ENCODE measurements at regions not wholly inside any gene's neighbourhood (a gene's known extent, or its start where the extent isn't known, plus 50 kb on each side); places are given as distances from the start of the nearest gene placed in this dataset.

GRCh38 chr2:128475427-128476211, 157.0 kb upstream of the HS6ST1 start:
- DNase-seq = no peak

GRCh38 chr2:128477026-128477820, 158.6 kb upstream of the HS6ST1 start:
- no peak for DNase-seq

DNA sequence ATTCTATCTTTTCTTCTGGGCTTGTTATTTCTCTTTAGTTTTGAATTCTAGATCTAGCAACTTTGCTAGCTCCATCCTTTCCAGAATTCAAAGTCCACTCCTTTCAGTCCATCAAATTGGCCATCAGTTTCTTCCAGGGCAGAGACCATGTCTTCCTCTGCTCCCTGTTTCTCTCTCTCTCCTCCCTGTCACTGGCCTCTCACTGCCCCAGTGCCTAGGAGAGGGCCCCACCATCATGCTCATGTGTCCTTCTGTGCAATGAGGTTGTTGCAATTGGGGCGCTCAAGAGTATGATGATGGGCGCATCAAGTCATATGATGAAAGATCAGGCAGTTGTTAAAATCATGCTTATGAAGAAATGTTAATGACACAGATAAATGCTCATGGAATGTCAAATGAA, 159.2 kb upstream of the HS6ST1 start:
- no peak for DNase-seq

DNA sequence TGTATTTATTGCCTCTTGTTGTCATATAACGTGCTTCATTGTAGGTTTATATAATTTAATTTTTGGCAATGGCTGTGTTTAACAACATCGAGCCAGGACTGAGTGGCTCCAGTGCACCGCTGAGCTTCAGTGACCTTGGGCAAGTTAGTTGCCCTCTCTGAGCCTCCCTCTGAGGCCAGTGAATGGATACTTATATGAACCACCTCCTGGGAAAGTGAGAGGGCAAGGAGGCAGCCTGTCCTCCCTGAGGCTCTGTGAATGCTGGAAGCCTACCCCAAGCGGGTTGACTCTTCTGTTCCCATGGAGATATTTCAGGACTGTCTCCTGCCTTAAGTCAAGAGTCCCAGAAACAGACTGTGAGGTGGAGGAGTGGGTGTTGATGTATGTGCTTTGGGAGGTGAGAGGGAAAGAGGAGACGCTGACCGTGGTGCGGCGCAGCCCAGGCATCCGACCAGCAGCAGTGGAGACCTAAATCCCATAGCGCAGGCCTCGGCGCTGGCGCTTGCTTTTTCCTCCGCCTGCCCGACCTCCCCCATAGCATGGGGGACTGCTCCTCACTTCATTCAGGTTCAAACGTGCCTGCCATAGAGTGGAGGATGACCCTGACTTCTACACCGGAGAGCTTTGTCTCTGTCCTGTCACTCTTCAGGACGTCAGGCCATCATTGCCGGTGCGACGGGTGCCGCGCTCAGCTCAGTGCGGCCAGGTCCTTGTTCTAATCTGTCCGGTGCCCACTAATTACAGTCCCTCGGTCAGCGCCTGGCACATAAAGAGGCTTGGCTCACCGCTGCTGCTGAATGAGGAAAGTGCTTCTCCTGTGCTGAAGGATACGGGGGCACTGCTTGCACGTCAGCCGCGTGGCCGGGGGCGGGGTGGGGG, 167.3 kb upstream of the HS6ST1 start:
- DNase-seq = no peak

- DNase-seq = no peak
Observed at GRCh38 chr2:128486640-128487375, 168.1 kb upstream of the HS6ST1 start.

GRCh38 chr2:128487650-128488387, 169.2 kb upstream of the HS6ST1 start:
- no peak for DNase-seq

- DNase-seq = no peak
Observed at GRCh38 chr2:128488434-128488833, 169.8 kb upstream of the HS6ST1 start.

- DNase-seq = no peak
Observed at GRCh38 chr2:128489526-128490273, 171.0 kb upstream of the HS6ST1 start.

- DNase-seq = no peak
Observed at GRCh38 chr2:128490321-128490720, 171.7 kb upstream of the HS6ST1 start.

DNA sequence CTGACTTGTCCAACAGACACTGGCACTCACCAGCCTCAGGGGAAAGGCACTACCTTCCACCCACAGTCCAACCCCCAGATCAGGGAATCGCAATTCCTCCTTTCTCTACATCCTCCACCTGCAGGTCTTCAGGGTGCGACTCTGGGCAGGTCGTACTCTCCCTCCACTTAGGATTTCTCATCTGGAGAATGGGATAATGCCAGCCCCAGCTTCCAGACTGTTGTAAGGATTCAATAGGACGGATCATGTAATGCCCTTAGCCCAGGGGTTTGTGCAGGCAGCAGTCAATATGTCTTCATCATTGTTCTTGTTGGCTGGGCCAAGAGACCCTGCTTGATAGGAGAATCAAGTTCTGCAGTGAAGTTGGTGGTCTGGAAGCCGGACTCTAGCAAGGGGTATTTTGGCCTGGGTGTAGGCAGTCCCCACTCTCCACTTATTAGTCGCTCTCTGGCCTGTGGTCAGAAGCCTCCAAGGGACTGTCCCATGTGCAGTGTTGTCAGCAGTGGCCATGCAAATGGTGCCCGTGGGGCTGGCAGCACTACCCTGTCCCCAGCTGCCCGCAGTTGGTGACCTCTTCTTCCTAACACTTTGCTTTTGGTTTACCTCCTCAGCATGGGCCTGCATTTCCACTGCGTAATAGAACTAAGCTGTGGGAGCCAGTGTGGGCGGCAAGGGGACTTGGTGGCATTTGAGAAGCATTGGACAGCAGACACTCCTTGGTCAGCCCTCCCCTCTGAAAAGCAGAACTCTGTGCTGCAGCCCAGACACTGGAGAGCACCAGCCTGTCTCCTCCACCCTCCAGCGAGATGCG, 172.4 kb upstream of the HS6ST1 start:
- no peak for DNase-seq

GRCh38 chr2:128491692-128492244, 173.1 kb upstream of the HS6ST1 start:
- DNase-seq = no peak

DNA sequence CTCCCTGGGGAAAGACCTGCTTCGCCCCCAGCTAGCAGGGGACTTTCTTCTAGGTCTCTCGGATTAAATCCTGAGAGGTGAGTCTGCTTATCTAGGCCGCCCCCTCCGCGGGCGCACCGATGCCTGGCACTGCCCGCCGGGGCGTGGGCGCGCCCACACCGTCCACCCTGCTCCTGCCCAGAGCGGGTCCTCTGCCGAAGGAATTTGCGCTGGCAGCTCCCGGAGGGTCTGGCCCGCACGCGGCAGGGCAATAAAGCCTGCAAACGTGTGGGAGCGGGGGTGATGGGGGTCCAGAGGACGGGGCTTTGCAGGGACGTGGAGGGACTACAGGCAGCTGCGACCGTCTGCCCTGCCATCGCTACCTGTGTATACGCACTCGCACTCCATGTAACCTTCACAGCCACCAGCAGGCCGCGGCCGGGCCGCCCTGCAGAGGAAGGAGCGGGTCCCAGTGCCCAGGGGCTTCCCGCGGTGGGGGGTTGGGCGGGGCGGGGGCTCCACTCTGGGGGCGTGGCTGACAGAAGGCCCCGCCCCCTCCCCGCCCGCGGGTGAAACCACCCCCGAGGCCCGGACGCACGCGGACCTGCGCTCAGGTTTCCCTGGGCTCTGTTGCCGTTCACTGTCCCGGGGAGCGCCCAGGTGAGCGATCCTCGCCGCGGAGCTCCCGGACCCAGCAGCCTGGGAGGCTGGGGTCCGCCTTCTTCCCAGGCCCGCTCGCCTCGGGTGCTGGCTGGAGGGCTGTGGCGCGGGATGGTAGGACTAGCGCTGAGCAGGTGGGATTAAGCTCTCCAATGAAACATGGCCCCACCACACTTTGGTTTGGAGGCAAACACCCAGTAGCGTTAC, 174.5 kb upstream of the HS6ST1 start:
- DNase-seq = no peak

GRCh38 chr2:128493880-128494279, 175.2 kb upstream of the HS6ST1 start:
- DNase-seq = no peak

DNA sequence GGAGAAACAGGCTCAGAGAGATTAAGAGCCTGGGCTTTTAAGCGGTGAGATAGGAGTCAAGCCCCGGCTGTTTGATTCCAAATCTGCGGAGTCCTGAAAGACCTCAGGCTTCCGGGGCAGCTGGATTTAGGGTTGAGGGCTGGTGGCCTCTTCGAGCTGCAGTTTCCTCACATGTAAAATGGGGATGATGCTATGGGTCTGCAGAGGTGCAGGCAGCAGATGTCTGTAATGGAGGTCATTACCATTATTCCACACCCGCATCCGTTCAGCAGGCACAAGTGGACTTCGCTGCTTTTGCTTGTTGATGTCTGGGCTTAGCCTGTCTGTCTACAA, 175.6 kb upstream of the HS6ST1 start:
- no peak for DNase-seq

GRCh38 chr2:128494640-128495321, 176.1 kb upstream of the HS6ST1 start:
- DNase-seq = no peak

- no peak for DNase-seq
Observed at GRCh38 chr2:128495996-128496547, 177.4 kb upstream of the HS6ST1 start.

GRCh38 chr2:128496700-128497099, 178.0 kb upstream of the HS6ST1 start:
- no peak for DNase-seq

DNA sequence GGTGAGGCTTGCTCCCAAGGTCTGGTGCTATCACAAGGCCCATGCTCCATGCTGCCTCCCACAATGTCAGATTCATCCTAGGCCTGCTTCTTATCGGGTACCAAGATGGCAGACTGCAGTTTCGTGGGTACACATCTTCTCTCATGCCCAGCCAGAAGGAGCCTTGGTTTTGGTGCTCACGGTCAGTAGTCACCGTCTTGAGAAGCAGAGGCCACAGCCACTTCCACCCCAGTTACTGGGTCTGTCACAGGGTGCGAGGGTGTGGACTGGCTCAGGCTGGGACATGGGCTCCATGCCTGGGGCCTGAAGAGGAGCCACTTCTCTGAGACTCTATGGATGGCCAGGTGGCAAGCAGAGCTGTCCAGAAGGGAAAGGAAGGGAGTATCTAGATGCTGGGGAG, 178.8 kb upstream of the HS6ST1 start:
- DNase-seq = no peak

Measured in NCI-H2171 treated with DMSO at 0.1 percent for 48 hours (cell line).